LoVo (cell line): ENCODE measurements at regions not wholly inside any gene's neighbourhood (a gene's known extent, or its start where the extent isn't known, plus 50 kb on each side); places are given as distances from the start of the nearest gene placed in this dataset.

ENCODE experiments used
- DNase-seq: peaks from one replicate; pipeline ENCODE4 v3.0.0-alpha.2; 2016; ENCODE audit warnings: low spot score

DNA sequence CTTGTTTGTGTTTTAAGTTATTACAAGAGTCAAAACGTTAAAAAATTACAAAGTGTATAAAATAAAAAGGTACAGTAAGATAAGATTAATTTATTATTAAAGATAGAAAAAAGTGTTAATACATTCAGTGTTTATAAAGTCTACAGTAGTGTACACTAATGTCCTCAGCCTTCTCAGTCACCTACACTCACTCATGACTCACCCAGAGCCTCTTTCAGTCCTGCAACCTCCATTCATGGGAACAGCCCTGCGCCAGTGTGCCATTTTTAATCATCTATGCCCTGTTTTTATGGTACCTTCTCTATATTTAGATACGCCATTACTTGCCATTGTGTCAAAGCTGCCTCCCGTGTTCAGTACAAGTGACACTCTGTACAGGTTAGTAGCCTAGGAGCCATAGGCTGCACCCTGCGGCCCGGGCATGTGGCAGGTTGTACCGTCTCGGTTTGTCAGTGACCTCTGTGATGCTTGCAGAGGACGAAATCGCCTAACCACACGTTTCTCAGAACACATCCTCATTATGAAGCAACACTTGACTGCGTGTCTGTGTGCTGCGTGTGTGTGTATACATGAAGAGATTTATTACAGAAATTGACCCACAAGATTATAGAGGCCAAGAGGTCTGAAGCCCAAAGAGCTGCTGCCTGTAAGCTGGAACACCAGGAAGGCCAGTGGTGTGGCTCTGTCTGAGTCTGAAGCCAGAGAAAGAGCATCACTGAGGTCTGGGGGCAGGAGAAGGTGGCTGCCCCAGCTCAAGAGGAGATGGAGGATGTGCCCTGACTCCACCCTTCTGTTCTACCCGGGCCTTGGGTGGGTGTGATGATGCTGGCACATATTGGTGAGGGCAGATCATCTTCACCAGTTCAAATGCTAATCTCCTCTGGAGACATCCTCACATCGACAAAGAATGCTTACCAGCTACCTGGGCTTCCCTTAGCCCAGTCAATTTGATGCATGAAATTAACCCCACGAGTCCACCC, 116.6 kb upstream of the C14orf180 start:
- peak; percentile 8 for DNase-seq

DNA sequence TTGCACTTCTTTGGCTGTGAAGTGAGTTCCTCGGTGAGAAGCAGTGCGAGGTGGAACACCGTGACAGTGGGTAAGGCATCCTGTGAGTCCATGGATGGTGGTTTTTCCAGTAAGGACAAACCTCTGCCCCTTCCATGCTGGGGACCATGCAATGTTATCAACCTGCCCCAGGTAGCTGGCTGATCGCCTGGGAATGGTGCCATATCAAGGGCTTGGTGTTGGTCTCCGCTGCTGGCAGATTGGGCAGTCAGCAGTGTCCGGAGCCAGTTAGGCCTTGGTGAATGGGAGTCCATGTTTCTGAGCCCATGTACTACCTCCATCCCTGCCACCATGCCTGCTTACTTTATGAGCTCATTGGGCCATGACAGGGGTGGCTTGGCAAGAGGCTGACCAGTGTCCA, 114.7 kb upstream of the C14orf180 start:
- no peak for DNase-seq

DNA sequence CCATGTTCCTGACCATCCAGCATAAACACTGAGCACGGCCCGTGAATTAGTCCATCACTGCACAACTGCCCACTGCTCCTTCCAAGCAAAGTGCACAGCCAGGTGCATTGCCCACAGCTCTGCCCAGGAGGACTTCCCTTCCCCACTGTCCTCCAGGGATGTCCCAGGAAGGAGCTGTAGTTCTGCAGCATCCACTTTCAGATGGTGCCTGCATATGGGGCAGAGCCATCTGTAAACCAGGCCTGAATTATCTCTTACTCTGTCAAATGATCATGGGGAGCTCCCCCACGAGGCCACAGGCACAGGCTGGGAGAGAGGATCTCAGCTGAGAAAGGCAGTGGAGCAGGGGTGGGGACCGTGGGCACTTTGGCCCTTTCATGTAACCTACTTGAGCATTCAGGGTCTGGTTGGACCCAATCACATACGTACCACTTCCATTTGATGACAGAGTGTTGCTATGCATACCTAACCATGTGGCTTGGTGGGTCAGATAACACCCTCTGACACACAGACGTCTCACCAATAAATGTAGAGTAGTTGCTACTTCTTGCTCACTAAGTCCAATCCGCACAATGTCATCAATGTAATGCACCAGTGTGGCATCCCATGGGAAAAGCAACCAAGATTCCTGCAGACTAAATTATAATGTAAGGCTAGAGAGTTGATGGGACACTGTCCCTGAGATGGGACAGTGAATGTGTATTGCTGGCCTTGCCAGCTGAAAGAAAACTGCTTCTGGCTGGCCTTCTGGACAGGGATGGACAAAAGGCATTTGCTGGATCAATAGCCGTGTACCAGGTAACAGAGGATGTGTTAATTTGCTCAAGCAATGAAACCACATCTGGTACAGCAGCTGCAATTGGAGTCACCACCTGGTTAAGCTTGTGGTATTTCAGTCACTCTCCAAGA, 113.8 kb upstream of the C14orf180 start:
- DNase-seq: no peak

DNA sequence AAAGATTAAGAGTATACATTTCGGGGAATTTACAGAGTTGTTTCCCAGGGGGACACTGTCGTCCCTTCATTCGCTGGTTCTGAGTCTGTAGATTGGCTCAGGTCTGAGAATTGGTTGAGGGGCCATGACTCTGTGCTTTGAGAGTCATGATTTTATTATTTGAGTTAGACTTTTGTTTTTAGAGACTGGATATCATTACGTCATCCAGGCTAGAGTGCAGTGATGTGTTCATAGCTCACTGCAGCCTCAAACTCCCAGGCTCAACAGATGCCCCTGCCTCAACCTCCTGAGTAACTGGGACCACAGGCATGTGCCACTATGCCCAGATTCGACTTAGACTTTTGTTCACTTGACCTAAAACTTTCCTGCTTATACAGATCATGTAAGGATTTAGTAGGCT, 112.3 kb upstream of the C14orf180 start:
- no peak for DNase-seq

DNA sequence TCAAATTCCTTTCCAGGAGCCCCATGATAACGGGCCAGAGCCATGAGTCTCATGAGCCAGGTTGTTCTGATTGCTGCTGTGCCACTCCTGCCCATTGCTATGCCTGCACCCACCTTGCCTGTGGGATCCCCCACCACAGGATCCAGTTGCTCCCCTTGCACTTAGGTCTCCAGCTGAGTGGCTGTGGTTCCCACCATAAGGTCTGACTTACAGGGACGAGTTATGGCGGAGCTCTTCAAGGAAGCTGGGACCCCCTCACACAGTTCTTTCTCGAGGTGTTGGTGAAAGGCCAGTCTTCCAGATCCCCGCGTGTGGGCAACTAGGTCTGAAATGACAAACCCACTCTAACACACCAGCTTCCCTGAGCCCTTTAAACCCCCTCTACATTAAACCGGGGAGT, 111.9 kb upstream of the C14orf180 start:
- DNase-seq: no peak

DNA sequence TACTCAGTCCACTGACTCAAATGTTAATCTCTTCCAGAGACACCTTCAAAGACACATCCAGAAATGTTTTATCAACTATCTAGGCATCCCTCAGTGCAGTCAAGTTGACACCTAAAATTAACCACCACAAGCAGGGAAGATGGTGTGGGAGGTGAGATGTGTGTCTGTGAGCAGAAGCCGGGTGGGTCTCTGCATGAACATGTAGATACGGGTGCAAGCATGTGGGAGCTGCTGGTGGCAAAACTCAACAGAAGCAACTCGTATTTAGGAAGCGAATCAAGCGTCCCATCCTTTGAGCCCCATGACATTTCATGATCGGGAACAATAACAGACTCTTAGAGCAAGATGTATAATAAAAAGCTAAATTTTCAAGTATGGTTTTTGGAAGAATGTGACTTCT, 110.0 kb upstream of the C14orf180 start:
- DNase-seq: no peak

DNA sequence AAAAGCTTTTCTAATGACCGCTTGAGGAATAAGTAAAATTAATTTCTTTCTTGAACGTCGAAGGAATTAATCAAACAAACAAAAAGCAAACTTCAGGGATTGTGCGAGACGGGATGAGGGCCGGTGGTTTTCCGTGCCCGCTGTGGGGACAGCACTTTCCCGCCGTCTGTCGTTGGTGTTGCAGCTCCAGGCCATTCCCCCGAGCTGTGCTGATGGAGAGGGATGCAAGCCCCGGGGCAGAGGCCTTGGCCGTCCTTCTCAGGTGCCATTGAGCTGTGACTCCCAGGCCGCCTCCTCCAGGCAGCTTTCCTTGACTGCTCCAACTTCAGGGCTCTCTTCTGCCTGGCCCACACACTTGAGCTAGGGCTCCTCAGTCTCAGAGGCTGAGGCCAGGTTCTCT, 109.0 kb upstream of the C14orf180 start:
- no peak for DNase-seq

DNA sequence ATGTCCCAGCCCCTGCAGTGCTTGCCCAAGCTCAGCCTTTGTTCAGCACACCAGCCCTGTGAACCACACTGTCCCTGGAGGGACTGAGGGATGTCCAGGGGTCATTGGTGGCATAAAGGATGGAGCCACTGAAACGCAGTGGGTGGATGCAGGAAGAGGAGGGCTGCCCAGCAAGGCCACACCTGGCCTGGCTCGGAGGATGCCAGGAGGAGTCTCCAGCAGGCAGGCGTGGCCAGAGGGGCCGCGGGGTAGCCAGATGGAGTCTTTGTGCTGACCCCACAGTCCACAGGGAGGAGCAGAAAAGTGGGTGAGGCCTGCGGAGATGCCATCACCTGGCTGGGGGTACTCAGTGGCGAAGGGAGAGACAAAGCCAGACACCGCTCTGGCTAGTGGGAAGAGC, 108.5 kb upstream of the C14orf180 start:
- DNase-seq: no peak

DNA sequence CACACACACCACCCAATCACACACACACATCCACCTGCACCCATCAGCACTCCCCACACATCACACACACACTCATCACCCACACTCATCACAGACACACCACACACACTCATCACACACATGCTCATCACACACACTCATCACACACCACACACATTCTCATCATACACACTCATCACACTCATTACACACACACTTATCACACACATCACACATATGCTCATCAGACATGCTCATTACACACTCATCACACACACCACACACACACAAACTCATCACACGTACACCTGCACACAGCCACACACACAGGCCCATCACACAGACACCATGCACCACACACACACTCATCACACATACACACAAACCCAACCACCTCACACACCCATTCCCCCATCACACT, 107.5 kb upstream of the C14orf180 start:
- DNase-seq: no peak

DNA sequence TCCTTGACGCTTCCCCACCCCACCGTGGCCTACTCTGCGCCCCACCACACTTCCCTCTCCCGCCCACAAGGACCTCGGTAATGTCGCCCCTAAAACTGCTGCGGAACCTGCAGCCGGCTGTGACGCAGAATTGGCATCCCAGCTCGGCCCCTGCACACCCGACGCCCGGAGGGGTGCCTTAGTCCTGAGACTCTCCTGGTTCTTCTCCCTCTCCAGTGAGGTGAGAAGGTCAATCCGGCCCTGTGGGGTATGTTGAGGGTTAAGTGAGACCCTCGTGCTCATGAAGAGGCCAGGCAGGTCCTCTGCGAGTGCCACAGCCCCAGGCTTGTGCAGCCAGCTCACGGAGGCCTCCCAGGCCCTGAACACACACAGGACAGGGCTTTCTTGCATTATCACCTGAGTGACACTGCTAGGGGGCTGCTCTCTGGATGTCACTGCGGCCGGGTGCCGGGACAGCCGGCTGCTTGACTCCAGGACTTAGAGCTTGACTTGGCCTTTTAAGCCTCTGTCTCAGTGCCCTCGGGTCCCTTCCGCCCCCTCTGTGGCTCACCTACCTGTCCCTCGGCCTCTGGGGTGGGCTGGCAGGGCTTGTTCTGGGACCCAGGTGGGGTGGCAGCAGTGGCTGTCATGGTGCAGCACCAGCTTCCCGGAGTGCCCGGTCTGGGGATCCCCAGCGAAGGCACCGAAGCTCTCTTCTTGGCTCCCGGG, 106.9 kb upstream of the C14orf180 start:
- DNase-seq: no peak

DNA sequence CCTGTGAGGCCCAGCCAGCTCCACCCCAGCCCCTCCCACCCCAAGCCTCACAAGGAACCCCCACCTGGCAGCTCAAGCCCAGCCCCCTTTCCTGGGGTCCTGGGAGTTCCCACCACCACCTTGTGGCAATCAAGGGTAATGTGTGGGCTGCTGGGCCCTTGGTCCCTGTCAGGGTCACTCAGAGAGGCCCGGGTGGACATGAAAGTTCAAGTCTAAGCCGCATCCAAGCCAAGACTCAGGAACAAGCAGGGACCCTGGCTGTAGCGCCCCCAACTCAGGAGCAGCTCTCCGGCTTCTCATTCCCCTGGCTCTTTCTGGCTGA, 106.4 kb upstream of the C14orf180 start:
- no peak for DNase-seq

DNA sequence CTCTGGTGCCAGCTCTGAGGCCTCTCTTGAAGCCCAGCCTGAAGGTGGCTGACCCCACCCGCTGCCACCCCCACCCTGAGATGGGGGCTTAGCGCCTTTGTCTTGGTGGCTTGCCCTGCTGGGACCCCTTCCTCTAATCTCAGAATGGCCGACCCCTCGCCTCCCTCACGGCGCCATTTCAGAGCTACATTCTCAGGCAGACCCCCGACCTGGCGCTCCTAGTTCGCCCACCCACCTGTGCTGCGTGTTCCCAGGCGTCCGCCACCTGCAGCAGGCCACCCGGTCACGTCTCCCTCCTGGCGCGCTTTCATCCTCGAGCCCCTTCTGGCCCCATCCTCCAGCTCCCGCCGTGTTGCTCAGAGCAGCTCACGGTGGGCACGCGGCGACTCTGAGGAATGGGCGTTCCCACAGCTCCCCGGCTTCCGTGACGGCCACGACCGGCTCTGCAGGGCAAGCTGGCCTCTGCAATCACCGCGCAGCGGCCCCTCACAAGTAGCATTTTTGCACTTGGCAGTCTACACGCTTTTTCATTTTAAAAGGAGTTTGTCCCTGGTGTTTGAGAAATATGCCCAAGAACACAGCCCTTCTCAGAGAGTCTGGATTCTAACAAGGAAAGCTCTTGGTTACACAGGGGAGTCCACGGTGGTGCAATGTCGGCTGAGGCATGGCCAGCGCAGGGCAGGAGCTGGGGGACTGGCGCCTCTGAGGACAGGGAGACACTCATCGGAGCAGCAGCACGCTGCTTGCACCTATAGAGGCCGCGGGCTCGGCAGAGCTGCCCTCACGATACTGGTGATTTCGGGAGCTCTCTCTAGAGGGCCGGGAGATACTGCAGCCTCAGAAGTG, 105.7 kb upstream of the C14orf180 start:
- DNase-seq: no peak

DNA sequence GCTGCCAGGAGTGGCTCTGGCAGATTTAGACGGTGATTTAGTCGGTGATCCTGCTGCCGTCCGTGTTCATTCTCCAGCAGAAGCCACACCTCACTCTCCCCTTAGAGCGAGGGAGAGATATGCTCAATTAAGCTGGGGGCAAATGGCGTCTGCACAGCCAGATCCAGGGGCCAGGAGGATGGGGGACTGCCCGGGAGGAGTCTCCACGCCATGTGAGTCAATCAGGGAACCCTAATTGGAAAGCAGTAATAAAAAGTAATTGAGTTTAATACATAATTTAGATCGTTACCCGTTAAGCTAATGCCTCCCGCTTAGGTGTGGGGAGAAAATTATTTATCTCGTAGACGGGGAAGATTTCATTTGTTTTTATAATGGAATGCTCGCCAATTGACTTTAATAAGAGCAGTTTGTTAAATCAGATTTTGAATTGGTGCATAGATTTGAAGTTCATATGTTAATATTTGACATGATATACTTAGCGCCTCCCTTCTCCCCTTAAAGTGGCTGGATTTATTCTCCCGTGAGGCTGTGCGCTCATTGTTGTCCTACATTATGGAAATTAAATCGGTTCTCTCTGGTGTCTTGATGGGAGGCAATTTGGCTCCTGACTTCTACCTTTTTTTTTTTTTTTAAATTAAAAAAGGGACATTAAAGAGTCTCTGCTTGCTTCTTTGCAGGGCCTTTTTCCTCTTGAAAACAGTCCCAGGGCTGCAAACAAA, 104.9 kb upstream of the C14orf180 start:
- DNase-seq: no peak

DNA sequence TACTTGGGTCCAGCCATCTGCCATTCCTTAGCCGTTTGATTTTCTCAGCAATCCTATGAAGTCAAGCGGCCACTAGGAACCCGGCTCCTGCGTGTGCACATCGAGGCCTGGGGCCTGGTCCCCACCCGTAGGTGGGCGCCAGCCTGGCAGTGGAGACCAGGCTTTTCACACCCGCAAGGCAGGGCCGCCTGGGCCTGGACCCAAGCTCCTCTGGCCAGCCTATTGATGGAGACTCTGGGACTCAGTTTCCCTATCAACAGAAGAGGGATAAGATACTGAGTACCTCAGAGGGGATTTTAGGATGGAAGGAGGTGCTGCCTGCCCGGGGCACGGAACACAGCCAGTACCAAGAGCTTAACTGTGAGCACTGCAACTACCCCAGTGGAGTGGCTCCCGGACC, 104.3 kb upstream of the C14orf180 start:
- no peak for DNase-seq

DNA sequence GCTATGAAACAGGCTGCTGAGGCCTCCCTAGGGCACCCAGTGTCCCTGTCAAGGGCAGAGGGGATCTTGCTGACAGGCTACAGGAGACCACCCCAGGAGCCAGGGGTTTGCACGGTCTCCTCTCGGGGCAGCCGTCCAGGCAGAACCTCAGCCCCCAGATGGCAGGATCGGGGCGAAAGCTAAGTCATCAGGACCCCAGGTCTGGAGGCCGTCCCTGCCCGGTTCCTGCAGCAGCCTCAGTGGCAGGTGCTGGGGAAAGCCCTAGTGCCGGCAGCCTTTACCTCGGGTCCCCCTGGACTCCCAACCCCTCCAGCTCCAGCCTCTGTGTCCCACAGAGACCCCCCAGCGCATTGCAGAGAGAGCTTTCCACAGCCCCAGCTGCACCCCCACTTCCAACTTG, 103.8 kb upstream of the C14orf180 start:
- no peak for DNase-seq

DNA sequence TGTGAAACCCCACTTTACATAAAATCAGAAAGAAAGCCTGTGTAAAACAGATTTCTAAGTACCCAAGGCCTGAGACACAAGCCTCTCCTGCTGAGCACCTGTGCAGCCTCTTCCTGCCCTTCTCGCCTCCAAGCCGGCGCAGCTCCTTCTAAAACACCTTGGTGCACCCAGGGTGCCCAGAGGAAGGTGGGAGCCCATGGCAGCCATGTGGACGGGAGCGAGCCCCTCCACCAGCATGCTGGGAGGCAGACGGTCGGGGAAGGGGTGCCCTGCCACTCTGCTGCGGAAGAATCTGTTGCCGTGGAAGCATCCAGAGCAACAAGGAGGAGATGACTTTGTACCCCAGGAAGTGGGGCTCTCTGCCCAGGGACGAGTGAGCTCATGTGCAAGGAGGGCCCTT, 103.1 kb upstream of the C14orf180 start:
- no peak for DNase-seq

DNA sequence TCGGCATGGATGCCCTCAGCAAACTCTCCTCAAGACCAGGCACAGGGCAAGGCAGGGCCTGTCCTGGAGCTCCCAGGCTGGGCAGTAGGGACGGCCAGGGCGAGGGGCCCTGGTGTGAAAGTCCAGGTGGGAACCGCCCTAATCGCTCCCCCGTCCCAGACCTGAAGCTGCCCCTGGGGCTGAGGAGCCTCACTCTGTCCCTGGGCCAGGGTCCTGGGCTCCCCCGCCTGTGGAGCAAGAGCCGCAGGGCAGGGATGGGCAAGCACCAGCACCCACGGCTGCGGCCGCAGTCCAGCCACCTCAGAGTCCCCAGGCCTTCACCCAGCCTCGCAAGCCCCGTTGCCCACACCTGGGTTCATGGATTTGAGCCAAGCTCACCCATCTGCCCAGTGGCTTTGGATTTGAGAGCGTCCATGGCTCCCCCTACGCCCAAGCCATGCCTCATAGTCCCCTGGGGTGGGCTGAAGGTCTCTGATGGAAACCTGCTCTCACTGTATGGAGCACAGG, 102.4 kb upstream of the C14orf180 start:
- DNase-seq: no peak

DNA sequence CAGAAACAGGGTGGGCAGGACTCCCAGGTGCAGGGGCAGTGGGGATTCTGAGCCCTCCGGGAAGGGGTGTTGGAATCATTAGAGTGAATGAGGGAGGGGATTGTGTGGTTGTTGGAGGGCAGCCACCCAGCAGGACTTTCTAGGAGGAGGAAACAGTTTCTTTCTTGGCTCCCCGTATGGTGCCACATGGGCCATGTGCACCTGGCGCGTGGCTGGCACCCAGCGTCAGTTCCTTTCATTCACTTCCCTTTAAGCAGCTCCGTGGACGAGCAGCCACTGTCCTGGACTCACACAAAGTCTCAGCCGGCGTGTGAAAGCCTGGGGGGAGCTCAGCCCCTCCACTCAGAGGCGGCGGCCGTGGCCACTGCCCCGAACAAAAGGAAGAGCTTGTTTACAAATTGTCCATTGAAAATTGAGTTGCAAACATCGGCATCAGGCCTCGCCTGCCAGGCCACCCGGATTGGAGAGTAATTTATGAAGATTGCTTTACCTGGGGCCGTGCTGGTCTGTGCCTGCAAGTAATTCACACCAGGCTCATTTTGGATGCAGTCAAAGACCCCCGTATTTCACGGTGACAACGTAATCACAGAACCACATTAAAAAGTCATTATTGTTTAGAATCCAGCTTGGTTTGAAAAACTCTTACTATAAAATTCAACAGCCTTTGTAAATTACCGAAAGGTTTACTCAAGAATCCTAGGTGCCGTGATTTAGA, 101.7 kb upstream of the C14orf180 start:
- no peak for DNase-seq

DNA sequence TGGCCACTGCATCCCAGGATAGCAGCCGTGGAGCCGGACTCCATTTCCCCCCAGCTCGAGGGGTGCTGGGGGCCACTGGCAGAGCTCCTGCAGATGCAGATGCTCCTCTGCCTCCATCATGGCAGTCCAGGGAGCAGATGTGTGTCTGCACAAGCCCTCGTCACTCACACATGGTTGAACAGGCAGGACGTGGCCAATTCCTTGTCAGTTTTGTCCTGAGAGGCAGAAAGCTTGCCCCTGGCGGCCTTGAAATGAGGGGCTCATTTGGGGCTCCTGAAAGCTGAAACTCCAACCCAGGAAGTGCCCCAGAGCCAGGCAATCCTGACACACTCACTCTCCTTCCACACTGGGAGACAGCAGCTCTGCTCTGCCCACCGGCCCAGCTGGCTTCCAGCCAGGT, 100.9 kb upstream of the C14orf180 start:
- DNase-seq: no peak

DNA sequence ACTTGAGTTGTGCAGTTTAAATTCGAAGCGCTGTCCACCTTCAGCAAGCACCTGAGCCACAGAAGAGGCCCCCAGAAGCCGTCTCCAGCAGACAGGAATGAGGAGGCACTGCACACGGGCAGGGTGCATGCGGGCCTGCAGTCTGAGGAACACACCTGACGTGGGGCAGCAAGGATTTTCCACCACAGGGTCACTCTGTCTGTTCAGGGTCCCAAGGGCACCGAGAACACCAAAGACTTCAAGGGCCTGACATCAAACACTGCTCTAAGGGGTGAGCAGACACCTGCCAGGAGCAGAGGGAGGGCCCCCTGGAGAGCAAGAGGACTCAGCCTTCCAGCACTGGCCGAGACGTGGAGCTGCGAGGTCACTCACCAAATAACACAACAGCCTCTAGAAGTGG, 99.7 kb upstream of the C14orf180 start:
- DNase-seq: no peak
